ENCODE measurements at regions not wholly inside any gene's neighbourhood (a gene's known extent, or its start where the extent isn't known, plus 50 kb on each side); places are given as distances from the start of the nearest gene placed in this dataset.

GRCh38 chr6:14770572-14770971 is 475.3 kb upstream of the JARID2 start:
- TF ChIP-seq CTCF (IDR thresholded peaks at IDR 0.05): no peak
- no peak for TF ChIP-seq POLR2AphosphoS5 (IDR thresholded peaks at IDR 0.05)
- no peak for TF ChIP-seq POLR2A (IDR thresholded peaks at IDR 0.05)
- no peak for TF ChIP-seq EP300 (IDR thresholded peaks at IDR 0.05)
